ENCODE measurements at regions not wholly inside any gene's neighbourhood (a gene's known extent, or its start where the extent isn't known, plus 50 kb on each side); places are given as distances from the start of the nearest gene placed in this dataset.

DNA sequence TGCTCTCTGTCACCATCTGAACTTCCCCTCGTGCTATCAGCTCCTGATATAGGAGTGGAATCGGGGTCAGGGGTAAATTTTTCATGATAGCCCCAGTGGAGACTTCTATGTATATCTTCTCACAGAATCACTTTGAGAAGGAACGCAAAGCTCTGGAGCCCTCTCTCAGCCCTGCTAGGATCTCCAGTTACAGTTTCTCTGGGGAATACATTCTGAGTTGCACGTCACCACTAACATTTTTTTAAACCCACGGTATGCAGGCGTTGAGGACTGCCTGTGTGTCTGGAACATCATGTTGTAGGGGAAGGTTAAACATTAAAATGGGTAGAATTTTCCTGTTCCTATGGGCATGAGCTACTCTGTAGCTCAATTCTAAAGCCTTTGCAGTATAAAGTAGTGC lies 116.4 kb upstream of the FAM78B start (continued):
- TF ChIP-seq, protein P1, sequence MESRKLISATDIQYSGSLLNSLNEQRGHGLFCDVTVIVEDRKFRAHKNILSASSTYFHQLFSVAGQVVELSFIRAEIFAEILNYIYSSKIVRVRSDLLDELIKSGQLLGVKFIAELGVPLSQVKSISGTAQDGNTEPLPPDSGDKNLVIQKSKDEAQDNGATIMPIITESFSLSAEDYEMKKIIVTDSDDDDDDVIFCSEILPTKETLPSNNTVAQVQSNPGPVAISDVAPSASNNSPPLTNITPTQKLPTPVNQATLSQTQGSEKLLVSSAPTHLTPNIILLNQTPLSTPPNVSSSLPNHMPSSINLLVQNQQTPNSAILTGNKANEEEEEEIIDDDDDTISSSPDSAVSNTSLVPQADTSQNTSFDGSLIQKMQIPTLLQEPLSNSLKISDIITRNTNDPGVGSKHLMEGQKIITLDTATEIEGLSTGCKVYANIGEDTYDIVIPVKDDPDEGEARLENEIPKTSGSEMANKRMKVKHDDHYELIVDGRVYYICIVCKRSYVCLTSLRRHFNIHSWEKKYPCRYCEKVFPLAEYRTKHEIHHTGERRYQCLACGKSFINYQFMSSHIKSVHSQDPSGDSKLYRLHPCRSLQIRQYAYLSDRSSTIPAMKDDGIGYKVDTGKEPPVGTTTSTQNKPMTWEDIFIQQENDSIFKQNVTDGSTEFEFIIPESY (IDR thresholded peaks at IDR 0.05; ENCODE audit: extremely low read depth, insufficient replicate concordance, low read length), result no peak
- no peak for TF ChIP-seq POLR2AphosphoS5 (IDR thresholded peaks at IDR 0.05; ENCODE audit: low read depth, low read length)

DNA sequence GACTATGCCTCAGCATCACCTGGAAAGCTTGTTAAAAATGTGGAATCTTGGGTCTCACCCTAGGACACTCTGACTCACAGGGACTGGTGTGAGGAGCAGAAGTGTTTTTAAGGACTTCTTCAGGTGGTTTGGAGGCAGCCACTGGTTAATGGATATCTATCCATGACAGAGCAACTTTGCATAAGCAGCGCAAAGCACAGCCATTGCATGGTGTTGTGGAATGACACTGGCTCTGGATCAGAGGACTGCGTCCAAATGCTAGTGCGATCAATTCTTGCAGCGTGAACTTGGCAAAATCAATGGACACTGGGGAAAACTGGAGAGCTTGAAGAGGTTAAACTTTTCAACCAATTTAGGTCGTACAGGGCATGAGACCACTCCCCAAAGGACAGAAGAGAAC lies 116.8 kb upstream of the FAM78B start:
- no peak for DNase-seq (ENCODE audit: low read depth, low spot score)
- Histone ChIP-seq H3K9me2 (ENCODE audit: insufficient read depth) (no peaks in the 10 kb centered on the region), H3K4me3 (replicated peaks in 1 of 2; ENCODE audit: low read depth in 1 of 2, low read length in 2 of 2) (no peak overlapping the region), H3K36me3 (ENCODE audit: control insufficient read depth in 1 of 2, insufficient read depth in 2 of 2, low read length in 2 of 2) (no peaks in the 10 kb centered on the region), H3K27ac (ENCODE audit: low read depth, low read length) (no peak overlapping the region), H3K4me2 (ENCODE audit: low read length) (no peak overlapping the region), H3K27me3 (ENCODE audit: insufficient read depth, low read length) (peaks cover 34% of the 10 kb centered on the region), H3K79me2 (ENCODE audit: insufficient read depth, low read length) (no peaks in the 10 kb centered on the region), H2AFZ (ENCODE audit: low read depth, low read length, poor library complexity, severe bottlenecking) (no peak overlapping the region), H3K4me1 (ENCODE audit: control insufficient read depth in 1 of 2, insufficient read depth in 2 of 2, low read length in 2 of 2) (no peaks in the 10 kb centered on the region), H4K20me1 (ENCODE audit: insufficient read depth) (no peaks in the 10 kb centered on the region), H3K9ac (ENCODE audit: low read length) (no peak overlapping the region), H3K9me3 (ENCODE audit: control insufficient read depth in 1 of 2, insufficient read depth in 1 of 2, low read depth in 1 of 2, low read length in 2 of 2) (no peaks in the 10 kb centered on the region)
- no peak for ATAC-seq
- BruUV-seq (replicated peaks), result no TSS peak
- intact Hi-C loops (cut with micrococcal nuclease), result no loop called here
- ChIA-PET POLR2A (no interaction called here), CTCF (no interaction called here), RAD21 (ENCODE audit: low non-redundant PET in 1 of 2, low total read pairs in 2 of 2, uncharacterized antibody in 2 of 2, unreplicated experiment in 2 of 2) (no interaction called here)
- TF ChIP-seq, protein P2, sequence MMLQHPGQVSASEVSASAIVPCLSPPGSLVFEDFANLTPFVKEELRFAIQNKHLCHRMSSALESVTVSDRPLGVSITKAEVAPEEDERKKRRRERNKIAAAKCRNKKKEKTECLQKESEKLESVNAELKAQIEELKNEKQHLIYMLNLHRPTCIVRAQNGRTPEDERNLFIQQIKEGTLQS (IDR thresholded peaks at IDR 0.05), result no peak
- TF ChIP-seq RAD21 (IDR thresholded peaks at IDR 0.05; ENCODE audit: low read depth) (no peak), ZNF274 (IDR thresholded peaks at IDR 0.05; ENCODE audit: low read depth, low read length) (no peak), CBX3 (IDR thresholded peaks at IDR 0.05; ENCODE audit: low read depth) (no peak), EZH2 (IDR thresholded peaks at IDR 0.05) (no peak), SP1 (IDR thresholded peaks at IDR 0.05; ENCODE audit: low read depth) (no peak), YY1 (IDR thresholded peaks at IDR 0.05; ENCODE audit: extremely low read depth, insufficient replicate concordance, low read depth, low read length) (no peak), ELF1 (IDR thresholded peaks at IDR 0.05; ENCODE audit: borderline replicate concordance, low read depth) (no peak), POLR2A (IDR thresholded peaks at IDR 0.05; ENCODE audit: borderline replicate concordance, extremely low read depth, insufficient read depth, insufficient read length) (no peak)
